ENCODE measurements at regions not wholly inside any gene's neighbourhood (a gene's known extent, or its start where the extent isn't known, plus 50 kb on each side); places are given as distances from the start of the nearest gene placed in this dataset.

GRCh38 chr20:24878657-24879056, 70.4 kb upstream of the CST7 start:
- no peak overlapping the region for H3K4me3 ChIP-seq (ENCODE audit: low read length in 2 of 2)
- H3K27me3 ChIP-seq (ENCODE audit: control insufficient read depth in 2 of 2, insufficient read depth in 2 of 2, low read length in 2 of 2) = no peaks in the 10 kb centered on the region
- H3K36me3 ChIP-seq (ENCODE audit: control insufficient read depth in 2 of 2, insufficient read depth in 2 of 2, low read length in 2 of 2) = no peaks in the 10 kb centered on the region
- no peaks in the 10 kb centered on the region for H3K9me3 ChIP-seq (ENCODE audit: control insufficient read depth in 2 of 2, low read length in 2 of 2)
- H3K27ac ChIP-seq (ENCODE audit: low read depth in 2 of 2, low read length in 2 of 2) = no peak overlapping the region
- H3K4me1 ChIP-seq (ENCODE audit: control insufficient read depth in 2 of 2, insufficient read depth in 2 of 2, low read length in 2 of 2) = no peaks in the 10 kb centered on the region
- no peak overlapping the region for H3K9ac ChIP-seq (ENCODE audit: low read depth in 1 of 2, low read length in 2 of 2)

DNA sequence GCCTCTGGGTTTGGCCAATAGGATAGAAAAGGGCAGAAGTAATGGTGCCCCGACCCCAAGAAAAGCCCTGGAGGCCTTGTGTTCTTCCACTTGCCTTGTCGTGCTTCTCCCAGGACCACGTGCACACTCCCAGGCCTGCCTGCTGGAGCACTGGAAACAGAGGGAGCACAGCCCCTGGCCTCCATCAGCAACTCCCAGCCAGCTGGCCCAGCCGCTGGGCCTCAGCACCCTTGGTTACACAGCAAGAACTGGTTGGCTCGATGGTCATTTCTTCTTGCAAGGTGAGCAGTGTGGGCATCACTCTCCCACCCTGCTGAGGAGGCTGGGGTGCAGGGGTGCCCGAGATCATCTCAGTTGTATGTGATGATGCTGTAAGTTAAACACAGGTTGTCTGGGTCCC, 69.2 kb upstream of the CST7 start:
- no peaks in the 10 kb centered on the region for H3K4me1 ChIP-seq (ENCODE audit: control insufficient read depth in 2 of 2, insufficient read depth in 2 of 2, low read length in 2 of 2)
- H3K4me3 ChIP-seq (ENCODE audit: low read length in 2 of 2) = no peak overlapping the region
- no peaks in the 10 kb centered on the region for H3K27me3 ChIP-seq (ENCODE audit: control insufficient read depth in 2 of 2, insufficient read depth in 2 of 2, low read length in 2 of 2)
- H3K9me3 ChIP-seq (ENCODE audit: control insufficient read depth in 2 of 2, low read length in 2 of 2) = no peaks in the 10 kb centered on the region
- H3K36me3 ChIP-seq (ENCODE audit: control insufficient read depth in 2 of 2, insufficient read depth in 2 of 2, low read length in 2 of 2) = no peaks in the 10 kb centered on the region
- H3K9ac ChIP-seq (ENCODE audit: low read depth in 1 of 2, low read length in 2 of 2) = no peak overlapping the region
- no peak overlapping the region for H3K27ac ChIP-seq (ENCODE audit: low read depth in 2 of 2, low read length in 2 of 2)

DNA sequence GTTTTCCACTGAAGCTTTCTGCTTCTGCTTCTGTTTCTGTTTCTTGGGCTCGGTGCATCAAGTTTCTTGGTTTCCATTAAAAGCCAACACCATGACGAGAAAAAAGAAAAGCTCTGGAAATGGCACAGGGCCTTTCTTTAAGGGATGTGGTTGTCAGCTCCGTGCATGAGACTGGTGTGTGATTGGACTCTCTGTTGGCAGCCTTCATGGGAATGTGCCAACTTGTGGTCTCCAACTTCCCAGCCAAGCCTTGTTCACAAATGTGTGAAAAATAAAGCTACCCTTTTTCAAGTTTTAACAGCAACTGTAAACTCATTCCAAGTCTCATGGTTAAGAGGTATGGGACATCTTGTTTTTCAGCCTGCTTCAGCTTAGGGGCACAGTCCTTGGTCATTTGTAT, 68.7 kb upstream of the CST7 start:
- no peaks in the 10 kb centered on the region for H3K36me3 ChIP-seq (ENCODE audit: control insufficient read depth in 2 of 2, insufficient read depth in 2 of 2, low read length in 2 of 2)
- H3K9ac ChIP-seq (ENCODE audit: low read depth in 1 of 2, low read length in 2 of 2) = no peak overlapping the region

GRCh38 chr20:24890286-24890685, 58.8 kb upstream of the CST7 start:
- H3K4me1 ChIP-seq (ENCODE audit: control insufficient read depth in 2 of 2, insufficient read depth in 2 of 2, low read length in 2 of 2) = no peaks in the 10 kb centered on the region
- no peaks in the 10 kb centered on the region for H3K36me3 ChIP-seq (ENCODE audit: control insufficient read depth in 2 of 2, insufficient read depth in 2 of 2, low read length in 2 of 2)
- no peaks in the 10 kb centered on the region for H3K27me3 ChIP-seq (ENCODE audit: control insufficient read depth in 2 of 2, insufficient read depth in 2 of 2, low read length in 2 of 2)
- H3K4me3 ChIP-seq (ENCODE audit: low read length in 2 of 2) = no peak overlapping the region
- no peak overlapping the region for H3K27ac ChIP-seq (ENCODE audit: low read depth in 2 of 2, low read length in 2 of 2)
- no peaks in the 10 kb centered on the region for H3K9me3 ChIP-seq (ENCODE audit: control insufficient read depth in 2 of 2, low read length in 2 of 2)
- H3K9ac ChIP-seq (ENCODE audit: low read depth in 1 of 2, low read length in 2 of 2) = no peak overlapping the region

More for the DNA sequence above, 68.7 kb upstream of the CST7 start:
- no peak overlapping the region for H3K27ac ChIP-seq (ENCODE audit: low read depth in 2 of 2, low read length in 2 of 2)
- no peak overlapping the region for H3K4me3 ChIP-seq (ENCODE audit: low read length in 2 of 2)
- H3K9me3 ChIP-seq (ENCODE audit: control insufficient read depth in 2 of 2, low read length in 2 of 2) = no peaks in the 10 kb centered on the region
- no peaks in the 10 kb centered on the region for H3K27me3 ChIP-seq (ENCODE audit: control insufficient read depth in 2 of 2, insufficient read depth in 2 of 2, low read length in 2 of 2)
- H3K4me1 ChIP-seq (ENCODE audit: control insufficient read depth in 2 of 2, insufficient read depth in 2 of 2, low read length in 2 of 2) = no peaks in the 10 kb centered on the region

GRCh38 chr20:24891546-24892393, 57.3 kb upstream of the CST7 start:
- H3K27me3 ChIP-seq (ENCODE audit: control insufficient read depth in 2 of 2, insufficient read depth in 2 of 2, low read length in 2 of 2) = no peaks in the 10 kb centered on the region
- H3K9me3 ChIP-seq (ENCODE audit: control insufficient read depth in 2 of 2, low read length in 2 of 2) = no peaks in the 10 kb centered on the region
- no peak overlapping the region for H3K9ac ChIP-seq (ENCODE audit: low read depth in 1 of 2, low read length in 2 of 2)
- no peaks in the 10 kb centered on the region for H3K36me3 ChIP-seq (ENCODE audit: control insufficient read depth in 2 of 2, insufficient read depth in 2 of 2, low read length in 2 of 2)
- H3K4me3 ChIP-seq (ENCODE audit: low read length in 2 of 2) = no peak overlapping the region
- no peak overlapping the region for H3K27ac ChIP-seq (ENCODE audit: low read depth in 2 of 2, low read length in 2 of 2)
- H3K4me1 ChIP-seq (ENCODE audit: control insufficient read depth in 2 of 2, insufficient read depth in 2 of 2, low read length in 2 of 2) = no peaks in the 10 kb centered on the region

GRCh38 chr20:24892522-24892921, 56.5 kb upstream of the CST7 start:
- no peaks in the 10 kb centered on the region for H3K9me3 ChIP-seq (ENCODE audit: control insufficient read depth in 2 of 2, low read length in 2 of 2)
- H3K27ac ChIP-seq (ENCODE audit: low read depth in 2 of 2, low read length in 2 of 2) = no peak overlapping the region
- H3K9ac ChIP-seq (ENCODE audit: low read depth in 1 of 2, low read length in 2 of 2) = no peak overlapping the region
- H3K27me3 ChIP-seq (ENCODE audit: control insufficient read depth in 2 of 2, insufficient read depth in 2 of 2, low read length in 2 of 2) = no peaks in the 10 kb centered on the region
- H3K36me3 ChIP-seq (ENCODE audit: control insufficient read depth in 2 of 2, insufficient read depth in 2 of 2, low read length in 2 of 2) = no peaks in the 10 kb centered on the region
- H3K4me1 ChIP-seq (ENCODE audit: control insufficient read depth in 2 of 2, insufficient read depth in 2 of 2, low read length in 2 of 2) = no peaks in the 10 kb centered on the region
- no peak overlapping the region for H3K4me3 ChIP-seq (ENCODE audit: low read length in 2 of 2)

GRCh38 chr20:24892931-24893330, 56.1 kb upstream of the CST7 start:
- H3K9ac ChIP-seq (ENCODE audit: low read depth in 1 of 2, low read length in 2 of 2) = no peak overlapping the region
- no peak overlapping the region for H3K27ac ChIP-seq (ENCODE audit: low read depth in 2 of 2, low read length in 2 of 2)
- H3K4me1 ChIP-seq (ENCODE audit: control insufficient read depth in 2 of 2, insufficient read depth in 2 of 2, low read length in 2 of 2) = no peaks in the 10 kb centered on the region
- H3K9me3 ChIP-seq (ENCODE audit: control insufficient read depth in 2 of 2, low read length in 2 of 2) = no peaks in the 10 kb centered on the region
- H3K27me3 ChIP-seq (ENCODE audit: control insufficient read depth in 2 of 2, insufficient read depth in 2 of 2, low read length in 2 of 2) = no peaks in the 10 kb centered on the region
- no peak overlapping the region for H3K4me3 ChIP-seq (ENCODE audit: low read length in 2 of 2)
- H3K36me3 ChIP-seq (ENCODE audit: control insufficient read depth in 2 of 2, insufficient read depth in 2 of 2, low read length in 2 of 2) = no peaks in the 10 kb centered on the region

DNA sequence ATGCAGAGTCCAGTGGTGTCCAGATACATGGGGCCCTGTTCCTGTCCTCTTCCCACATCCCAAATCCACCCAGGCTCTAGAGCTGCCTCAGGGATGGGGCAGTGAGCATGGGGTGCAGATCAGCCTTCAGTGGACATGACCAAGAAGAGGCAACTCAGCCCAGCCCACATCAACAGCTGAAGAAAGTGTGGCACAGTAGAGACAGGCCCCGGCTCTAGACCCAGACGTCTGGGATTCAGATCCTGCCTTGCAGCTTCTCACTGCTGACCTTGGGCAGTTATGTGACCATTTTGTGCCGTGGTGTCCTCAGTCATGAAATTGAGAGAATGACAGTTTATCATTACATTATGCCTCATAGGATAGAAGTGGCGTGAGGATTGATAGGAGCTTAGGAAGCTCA, 54.6 kb upstream of the CST7 start:
- Histone ChIP-seq H3K4me3 (ENCODE audit: low read length in 2 of 2) (no peak overlapping the region), H3K9me3 (ENCODE audit: control insufficient read depth in 2 of 2, low read length in 2 of 2) (peaks cover 0 to 2% of the 10 kb centered on the region in 2 donors), H3K27me3 (ENCODE audit: control insufficient read depth in 2 of 2, insufficient read depth in 2 of 2, low read length in 2 of 2) (no peaks in the 10 kb centered on the region), H3K4me1 (ENCODE audit: control insufficient read depth in 2 of 2, insufficient read depth in 2 of 2, low read length in 2 of 2) (no peaks in the 10 kb centered on the region), H3K9ac (ENCODE audit: low read depth in 1 of 2, low read length in 2 of 2) (no peak overlapping the region), H3K36me3 (ENCODE audit: control insufficient read depth in 2 of 2, insufficient read depth in 2 of 2, low read length in 2 of 2) (no peaks in the 10 kb centered on the region), H3K27ac (ENCODE audit: low read depth in 2 of 2, low read length in 2 of 2) (no peak overlapping the region)

GRCh38 chr20:24894967-24895366, 54.1 kb upstream of the CST7 start:
- Histone ChIP-seq H3K27ac (ENCODE audit: low read depth in 2 of 2, low read length in 2 of 2) (no peak overlapping the region), H3K9me3 (ENCODE audit: control insufficient read depth in 2 of 2, low read length in 2 of 2) (peaks cover 0 to 6% of the 10 kb centered on the region in 2 donors), H3K9ac (ENCODE audit: low read depth in 1 of 2, low read length in 2 of 2) (no peak overlapping the region), H3K36me3 (ENCODE audit: control insufficient read depth in 2 of 2, insufficient read depth in 2 of 2, low read length in 2 of 2) (no peaks in the 10 kb centered on the region), H3K4me3 (ENCODE audit: low read length in 2 of 2) (no peak overlapping the region), H3K27me3 (ENCODE audit: control insufficient read depth in 2 of 2, insufficient read depth in 2 of 2, low read length in 2 of 2) (no peaks in the 10 kb centered on the region), H3K4me1 (ENCODE audit: control insufficient read depth in 2 of 2, insufficient read depth in 2 of 2, low read length in 2 of 2) (no peaks in the 10 kb centered on the region)

DNA sequence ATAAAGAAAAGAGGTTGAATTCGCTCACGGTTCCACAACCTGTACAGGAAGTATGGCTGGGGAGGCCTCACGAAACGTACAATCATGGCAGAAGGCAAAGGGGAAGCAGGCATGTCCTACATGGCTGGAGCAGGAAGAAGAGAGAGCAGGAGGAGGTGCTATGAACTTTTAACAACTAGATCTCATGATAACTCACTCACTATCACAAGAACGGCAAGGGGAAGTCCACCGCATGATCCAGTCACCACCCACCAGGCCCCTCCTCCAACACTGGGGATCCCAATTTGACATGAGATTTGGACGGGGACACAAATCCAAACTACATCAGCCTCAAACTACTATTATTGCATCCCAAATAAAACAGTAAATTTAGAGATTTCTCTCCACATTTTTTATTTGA, 53.6 kb upstream of the CST7 start:
- no peak overlapping the region for H3K4me3 ChIP-seq (ENCODE audit: low read length in 2 of 2)
- H3K9ac ChIP-seq (ENCODE audit: low read depth in 1 of 2, low read length in 2 of 2) = no peak overlapping the region
- peaks cover 0 to 11% of the 10 kb centered on the region in 2 donors for H3K9me3 ChIP-seq (ENCODE audit: control insufficient read depth in 2 of 2, low read length in 2 of 2)
- no peaks in the 10 kb centered on the region for H3K27me3 ChIP-seq (ENCODE audit: control insufficient read depth in 2 of 2, insufficient read depth in 2 of 2, low read length in 2 of 2)
- H3K4me1 ChIP-seq (ENCODE audit: control insufficient read depth in 2 of 2, insufficient read depth in 2 of 2, low read length in 2 of 2) = no peaks in the 10 kb centered on the region
- no peak overlapping the region for H3K27ac ChIP-seq (ENCODE audit: low read depth in 2 of 2, low read length in 2 of 2)
- no peaks in the 10 kb centered on the region for H3K36me3 ChIP-seq (ENCODE audit: control insufficient read depth in 2 of 2, insufficient read depth in 2 of 2, low read length in 2 of 2)

All from mucosa of rectum (tissue), 2 donors.